ENCODE measurements at regions not wholly inside any gene's neighbourhood (a gene's known extent, or its start where the extent isn't known, plus 50 kb on each side); places are given as distances from the start of the nearest gene placed in this dataset.
A peak's percentile ranks its signal among the peaks of the same experiment; 100 is the strongest.

DNA sequence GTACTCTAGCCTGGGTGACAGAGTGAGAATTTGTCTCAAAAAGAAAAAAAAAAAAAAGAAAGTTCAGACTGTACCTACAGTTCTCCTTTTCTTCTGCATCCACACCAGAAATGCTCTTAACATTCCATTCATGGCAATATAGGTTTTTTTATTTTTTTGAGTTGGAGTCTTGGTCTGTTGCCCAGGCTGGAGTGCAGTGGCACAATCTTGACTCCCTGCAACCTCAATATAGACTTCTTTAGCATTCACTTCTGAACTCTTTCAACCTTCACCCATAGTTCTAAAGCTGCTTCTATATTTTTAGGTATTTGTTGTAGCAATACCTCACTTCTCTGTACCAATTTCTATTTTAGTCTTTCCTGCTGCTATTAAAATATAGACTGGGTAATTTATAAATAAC is 1095.7 kb downstream of the FLRT2 start:
- no peak for DNase-seq

DNA sequence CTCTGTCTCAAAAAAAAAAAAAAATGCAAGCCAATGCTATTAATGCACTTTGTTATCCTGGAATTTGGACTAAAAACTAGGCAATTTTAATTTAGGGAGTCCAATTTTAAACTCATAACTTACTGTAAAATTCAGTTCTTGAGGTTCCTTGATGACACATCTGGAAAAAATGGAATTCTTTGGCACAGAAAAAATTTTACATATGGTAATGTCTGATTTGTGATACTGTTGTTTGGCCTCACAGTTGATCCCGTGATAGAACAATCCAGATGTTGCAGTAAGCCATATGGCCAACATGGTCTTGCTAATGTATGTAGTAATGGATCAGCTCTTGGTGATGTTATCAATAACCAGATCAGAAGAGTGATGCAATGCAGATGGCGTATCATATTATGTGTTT is 1089.8 kb downstream of the FLRT2 start:
- no peak for DNase-seq

DNA sequence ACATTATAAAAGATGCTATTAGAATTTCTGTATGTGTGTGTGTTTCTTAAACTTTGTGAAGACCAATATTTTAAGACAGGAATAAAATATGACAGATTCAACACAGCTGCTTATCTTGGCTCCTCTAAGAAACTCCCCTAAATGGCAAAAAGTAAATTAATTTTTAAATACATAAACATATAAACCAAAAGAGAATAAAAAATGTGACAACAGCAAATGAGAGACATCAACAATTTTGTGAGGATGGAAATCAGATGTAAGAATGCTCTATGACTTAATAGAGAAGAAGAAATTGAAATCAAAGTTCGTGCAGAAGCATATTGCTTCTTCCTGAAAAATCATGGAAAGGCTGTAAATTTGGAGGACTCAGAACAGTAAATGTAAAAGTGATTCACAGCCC is 1083.8 kb downstream of the FLRT2 start:
- peak; percentile 9 for DNase-seq

DNA sequence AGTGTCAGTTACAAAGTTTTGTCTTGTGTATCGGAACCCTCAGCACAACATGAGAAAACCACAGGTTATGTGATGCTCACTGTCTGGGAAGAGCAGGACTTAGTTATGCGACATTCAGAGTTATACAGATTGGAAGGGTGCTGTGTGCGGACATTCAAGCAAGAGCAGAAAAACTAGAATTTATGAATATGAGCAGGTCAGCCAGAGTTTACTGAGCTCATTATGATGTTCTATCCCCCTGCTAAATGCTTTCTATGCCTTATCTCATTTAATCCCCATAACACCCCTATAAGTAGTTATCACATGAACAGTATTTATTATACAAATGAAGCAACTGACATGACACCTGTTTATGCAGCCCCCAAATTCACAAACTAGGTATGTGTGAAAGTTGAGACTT is 1083.2 kb downstream of the FLRT2 start:
- peak; percentile 45 for DNase-seq

DNA sequence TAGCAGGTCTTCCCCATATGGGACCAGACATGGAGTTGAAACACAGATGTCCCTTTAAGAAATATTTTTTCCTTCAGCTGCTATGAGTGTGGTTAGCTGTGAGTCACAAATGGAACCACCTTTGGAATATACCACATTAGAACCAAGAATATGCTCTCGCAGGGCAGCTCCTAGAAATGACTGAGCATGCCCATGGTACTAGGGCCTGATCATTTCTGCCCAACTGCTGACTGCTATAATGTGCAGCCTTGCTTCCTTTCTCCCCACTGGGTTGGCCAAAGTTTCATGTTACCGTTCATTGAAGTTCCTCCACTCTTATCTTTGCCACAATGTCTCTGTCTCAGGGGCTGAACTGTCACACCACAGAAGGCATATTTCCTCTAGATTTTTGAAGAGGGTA is 1074.6 kb downstream of the FLRT2 start:
- no peak for DNase-seq

DNA sequence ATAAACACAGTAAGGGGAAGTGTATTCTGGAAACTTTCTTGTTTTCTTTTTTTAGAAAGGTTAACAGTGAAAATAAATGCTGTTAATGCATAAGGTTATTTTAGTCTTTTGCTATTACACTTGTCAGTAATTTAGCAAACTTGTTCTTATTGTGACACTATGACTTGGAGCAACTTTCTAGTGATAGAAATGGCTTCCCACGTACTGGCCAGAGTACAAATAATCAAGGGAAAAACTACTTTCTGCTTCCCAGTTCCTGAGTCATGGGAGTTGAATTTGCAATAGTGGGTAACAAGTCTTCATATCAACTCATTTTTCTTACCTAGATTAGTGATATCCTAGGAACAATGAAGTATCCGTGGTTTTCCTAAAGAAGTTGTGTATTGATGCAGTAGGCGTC is 1072.3 kb downstream of the FLRT2 start:
- no peak for DNase-seq

DNA sequence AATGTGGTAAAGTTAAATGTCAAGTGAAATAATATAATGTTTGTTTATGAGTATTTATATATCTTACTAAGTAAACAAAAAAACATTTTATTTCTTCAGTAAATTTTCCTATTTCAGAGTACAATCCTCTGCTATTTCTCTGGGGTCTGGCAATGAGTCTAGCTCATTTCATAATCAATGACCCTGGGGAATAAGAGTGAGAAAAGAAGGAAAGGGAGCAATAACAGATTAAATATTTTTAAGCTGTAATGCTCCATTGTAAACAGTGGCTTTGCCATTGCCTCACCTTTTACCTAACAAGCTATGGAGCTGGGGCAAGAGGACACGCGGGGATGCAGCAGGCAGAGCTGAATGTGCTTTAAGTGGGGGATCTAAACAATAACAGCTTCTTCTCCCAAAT is 1071.9 kb downstream of the FLRT2 start:
- no peak for DNase-seq

DNA sequence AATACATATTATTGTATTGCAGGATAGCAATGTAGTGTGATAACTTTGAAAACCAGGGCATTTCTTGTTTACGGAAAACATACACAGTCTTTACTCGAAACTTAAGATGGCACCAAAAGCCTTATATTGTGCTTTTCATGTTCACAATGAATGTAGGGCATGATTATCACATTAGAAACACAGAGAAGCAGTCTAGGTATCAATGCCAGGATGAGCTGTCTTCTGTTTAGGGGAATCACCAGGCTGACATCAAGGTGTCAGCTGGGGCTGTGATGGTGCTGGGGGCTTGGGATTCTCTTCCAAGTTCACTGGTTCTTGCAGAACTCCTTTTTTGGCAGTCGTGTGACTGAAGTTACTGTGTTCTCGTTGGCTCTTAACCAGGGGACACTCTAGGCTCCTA is 1067.3 kb downstream of the FLRT2 start:
- no peak for DNase-seq

DNA sequence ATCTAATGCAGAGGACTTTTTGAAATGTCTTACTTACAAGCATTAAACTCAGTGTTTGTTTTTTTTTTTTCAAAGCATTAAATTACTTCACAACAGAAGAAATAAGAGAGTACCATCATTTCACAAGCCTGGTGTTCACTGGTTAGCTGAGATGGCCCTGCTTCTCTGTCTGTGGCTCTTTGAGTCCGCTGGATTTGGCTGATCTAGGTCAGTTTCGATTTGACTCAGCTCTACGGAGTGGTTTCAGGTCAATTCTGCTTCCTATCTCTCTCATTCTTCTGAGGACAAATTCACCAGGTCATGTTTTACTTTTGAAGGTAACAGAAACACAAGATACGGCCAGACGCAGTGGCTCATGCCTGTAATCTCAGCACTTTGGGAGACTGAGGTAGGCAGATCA is 1066.1 kb downstream of the FLRT2 start:
- no peak for DNase-seq

DNA sequence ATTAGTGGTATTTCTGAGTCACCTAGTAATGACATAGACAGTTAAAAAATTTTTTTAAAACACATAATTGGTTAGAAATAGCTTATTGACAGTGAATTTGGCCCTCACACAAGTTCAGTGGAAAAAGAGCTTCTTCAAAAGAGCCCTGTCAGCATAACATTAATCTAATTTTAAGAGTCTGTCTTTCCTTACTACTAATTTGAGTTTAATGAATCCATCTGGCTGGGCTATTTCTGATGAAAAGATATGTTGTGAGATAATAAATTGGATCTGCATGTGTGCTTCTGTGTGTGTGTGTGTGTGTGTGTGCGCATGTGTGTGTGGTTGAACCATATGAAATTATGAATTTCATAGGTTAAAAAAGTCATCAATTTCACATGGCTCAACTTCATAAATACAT is 1045.2 kb downstream of the FLRT2 start:
- peak; percentile 4 for DNase-seq

DNA sequence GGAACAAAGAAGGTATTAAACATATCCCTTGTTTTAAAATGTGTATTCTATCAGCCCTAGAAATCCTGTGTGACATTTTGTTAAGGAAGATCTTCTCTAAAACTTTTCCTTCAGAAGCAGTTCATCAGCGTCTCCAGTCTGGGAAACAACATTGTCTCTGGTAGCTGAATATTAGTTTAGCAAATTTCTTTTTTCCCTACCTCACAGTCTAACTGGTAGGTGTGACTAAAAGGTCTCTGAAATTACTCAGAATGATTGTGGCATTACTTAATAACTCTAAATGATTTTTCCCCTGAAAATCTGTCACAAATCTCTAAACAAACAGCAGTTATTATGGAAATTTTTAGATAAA is 1044.8 kb downstream of the FLRT2 start:
- no peak for DNase-seq

DNA sequence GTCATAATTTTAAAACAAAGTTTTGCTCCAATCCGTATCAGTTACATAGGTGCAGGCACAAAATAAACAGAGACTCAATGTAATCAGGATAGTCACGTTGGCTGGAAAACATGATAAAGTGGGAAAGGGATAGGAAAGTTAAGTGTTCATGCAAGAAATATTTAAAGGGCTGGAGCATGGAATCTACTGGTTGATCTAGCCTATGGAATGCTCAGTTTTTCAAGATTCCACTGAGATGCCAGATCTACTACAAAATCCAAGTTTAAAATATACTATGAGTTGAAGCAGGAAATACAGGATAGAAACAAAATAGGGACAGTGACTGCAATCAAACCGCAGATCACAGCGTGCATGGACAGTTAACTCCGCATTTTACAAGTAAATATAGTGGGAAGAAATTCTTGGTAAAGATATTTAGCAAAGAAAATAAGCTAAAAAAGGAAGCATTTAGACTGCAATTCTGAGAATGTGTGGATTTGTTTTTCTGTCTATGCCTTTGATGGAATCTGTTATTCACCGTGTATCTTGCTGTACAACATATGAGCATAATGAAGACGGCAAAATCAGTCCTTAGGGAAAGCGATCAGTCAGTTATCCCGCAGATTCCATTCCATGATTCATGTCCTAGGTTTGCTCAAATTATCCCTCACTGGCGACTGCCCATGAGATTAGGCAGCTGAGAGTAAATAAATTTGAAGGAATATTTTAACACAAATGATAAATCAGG is 1044.3 kb downstream of the FLRT2 start:
- DNase-seq: no peak

DNA sequence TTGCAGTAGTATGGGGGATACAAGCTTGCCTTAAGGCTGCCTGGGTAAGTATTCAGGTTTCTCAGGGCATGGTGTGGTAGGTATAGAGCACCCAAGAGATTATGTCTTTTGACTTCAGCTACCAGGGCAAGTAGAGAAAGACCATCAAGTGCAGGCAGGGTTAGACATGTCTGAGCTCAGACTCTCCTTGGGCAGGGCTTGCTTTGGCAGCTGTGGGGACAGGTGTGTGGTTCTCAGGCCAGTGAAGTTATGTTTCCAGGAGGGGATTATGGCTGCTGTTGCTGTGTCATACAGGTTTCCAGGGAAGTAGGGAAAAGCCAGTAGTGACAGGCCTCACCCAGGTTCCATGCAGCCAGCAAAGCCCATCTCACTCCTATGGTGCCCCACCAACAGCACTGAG is 1040.4 kb downstream of the FLRT2 start:
- DNase-seq: no peak

DNA sequence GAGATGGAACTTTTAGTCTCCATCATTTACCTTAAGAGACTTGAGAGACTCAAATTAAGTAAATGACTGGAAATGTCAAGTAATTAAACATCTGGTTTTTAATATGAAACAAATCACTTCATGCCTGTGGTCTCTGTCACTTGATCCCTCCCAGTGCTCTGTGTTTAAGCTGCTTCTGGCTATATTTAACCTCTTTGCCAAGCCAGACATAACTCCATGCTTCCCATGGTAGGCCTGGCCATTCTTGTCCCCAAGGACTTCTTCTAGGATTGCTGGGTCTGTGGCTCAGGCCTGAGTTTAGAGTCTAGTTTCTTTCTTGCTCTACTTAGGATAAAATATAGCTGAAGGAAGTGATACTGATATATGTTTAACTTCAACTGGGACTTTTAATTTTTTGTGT is 1013.6 kb downstream of the FLRT2 start:
- DNase-seq: no peak

DNA sequence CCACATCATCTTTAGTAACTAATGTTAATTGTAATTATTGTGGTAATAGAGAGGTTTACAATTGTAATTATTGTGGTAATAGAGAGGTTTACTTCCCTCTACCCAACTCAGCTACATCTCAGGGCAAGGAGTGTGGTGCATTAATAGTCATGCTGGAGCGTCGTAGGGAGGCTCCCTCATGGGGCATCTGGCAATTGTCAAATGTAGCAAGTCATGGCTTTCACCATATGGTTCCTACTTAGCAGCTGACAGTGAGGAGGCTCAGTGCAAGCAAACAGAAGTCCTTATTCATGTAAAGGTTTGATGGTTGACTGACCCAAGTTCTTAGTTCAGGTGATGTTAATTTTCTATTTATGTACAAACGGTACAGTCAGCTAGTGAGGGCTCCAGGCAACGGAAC is 1012.0 kb downstream of the FLRT2 start:
- DNase-seq: no peak

DNA sequence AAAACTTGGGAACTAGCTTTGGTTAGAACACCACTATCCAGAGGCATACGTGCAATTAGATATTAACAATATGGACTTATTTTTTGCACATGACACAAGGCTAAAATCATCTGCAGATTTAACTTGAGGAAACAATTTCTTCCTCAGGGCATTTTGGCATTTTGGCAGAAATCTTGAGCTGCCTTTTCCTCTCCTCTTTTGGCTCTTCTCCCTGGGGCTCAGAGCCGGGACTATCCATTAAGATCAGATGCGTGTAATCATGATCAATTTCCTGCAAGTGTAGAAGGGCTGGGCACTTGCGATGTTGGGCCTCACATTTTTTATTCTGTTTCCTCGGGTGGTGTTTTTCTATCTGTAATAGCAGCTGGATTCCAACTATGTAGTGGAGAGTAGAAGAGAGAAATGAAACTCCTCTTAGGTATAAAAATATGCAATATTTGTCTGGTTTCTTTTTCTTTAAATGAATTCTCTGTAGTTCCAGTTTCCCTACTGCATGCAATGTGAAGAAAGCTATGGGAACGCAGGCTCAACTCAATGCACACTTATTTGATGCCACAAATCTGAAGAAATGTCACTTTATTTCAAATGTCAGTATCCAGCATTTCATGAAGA is 1010.8 kb downstream of the FLRT2 start:
- no peak for DNase-seq

DNA sequence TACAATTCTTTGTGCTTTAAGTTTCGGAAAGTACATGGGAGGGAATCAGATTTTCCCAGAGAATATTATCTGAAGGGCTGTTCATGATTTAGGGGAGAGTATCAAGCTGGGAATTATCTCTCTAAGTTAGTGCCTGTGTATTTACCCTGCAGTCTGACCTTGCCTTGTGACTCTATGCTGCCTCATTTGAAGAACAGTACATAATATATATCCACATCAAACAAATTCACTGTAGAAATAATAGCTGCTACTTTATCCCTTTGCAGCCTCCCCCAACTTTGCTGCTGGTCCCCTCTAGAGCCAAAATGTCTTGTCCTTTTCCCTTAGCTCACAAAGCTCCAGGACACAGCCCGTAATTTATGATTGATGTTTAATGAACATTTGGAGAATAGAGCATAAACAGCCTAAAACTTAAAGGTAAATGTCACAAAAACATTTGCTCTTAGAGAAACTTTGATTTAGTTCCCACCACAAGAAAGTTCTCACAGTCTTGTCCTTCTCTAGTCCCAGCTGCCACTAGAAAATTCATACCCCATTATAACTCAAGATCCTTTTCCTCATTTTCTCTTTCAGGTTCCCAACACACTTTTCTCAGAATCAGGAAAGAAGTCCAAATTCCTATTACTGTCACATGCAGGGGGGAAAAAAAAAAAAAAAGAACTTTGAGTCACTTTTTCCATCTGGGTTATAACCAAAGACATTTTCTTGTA is 1009.6 kb downstream of the FLRT2 start:
- DNase-seq: no peak

DNA sequence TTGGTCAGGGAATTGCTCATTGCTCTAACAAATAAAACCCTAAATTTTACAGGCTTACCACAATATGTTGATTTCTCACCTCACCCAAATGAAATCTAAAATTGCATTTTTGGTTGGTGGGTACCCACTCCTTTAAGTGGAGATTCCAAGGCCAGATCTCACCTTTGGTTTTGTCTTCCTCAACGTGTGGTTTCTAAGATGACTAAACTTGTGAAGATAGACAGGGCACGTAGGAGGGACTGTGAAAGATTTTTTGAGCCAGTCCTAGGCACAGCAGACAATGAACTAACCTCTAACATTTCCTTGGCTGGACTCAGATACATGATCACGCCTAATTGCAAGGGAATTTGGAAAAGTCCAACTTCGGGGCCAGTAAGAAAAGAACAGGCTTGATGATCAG is 1003.9 kb downstream of the FLRT2 start:
- DNase-seq: no peak

DNA sequence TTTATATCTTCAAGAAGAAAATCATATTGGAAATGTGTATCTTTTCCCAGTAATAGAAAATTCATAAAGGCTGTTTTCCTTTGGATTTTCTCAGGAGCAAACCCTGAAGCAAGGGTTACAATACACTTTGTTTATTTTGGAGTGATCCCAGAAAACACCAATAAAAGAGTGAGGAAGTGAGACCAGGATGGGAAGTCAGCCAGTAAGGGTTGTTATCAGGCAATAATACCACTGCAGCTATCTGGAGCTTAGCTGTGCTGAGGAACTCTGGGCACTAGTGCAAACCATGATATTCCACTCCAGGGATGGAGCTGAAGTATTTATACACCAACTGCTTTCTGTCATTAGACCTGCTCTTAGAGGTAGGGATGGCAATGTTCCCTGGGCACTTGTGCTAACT is 1002.3 kb downstream of the FLRT2 start:
- DNase-seq: no peak

DNA sequence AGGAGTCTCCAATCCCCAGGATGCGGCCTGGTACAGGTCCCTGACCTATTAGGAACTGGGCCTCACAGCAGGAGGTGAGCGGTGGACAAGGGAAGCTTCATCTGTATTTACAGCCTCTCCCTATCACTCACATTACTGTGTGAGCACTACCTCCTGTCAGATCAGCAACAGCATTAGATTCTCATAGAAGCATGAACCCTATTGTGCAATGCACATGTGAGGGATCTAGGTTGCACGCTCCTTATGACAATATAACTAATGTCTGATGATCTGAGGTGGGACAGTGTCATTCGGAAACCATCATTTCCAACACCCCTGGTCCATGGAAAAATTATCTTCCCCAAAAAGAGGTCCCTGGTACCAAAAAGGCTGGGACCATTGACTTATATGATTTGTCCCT is 1000.5 kb downstream of the FLRT2 start:
- no peak for DNase-seq

DNA sequence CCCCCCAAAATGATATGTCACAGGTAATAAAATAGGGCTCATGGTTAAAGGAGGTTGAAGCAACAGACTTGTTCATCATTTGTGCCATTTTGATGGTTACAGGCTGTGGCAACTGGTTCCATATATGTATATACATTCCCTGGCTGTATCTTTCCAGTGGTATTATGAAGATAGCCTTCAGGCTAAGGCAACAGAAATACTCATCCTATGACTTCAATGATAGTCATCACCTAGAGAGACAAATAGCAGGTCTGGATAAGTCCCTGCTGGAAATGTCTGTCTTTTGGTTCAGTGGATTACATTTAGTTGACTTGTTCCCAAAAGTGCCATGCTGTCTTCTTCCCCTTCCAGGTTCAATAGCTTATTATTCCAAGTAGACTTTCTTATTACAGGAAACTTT is 997.4 kb downstream of the FLRT2 start:
- no peak for DNase-seq

DNA sequence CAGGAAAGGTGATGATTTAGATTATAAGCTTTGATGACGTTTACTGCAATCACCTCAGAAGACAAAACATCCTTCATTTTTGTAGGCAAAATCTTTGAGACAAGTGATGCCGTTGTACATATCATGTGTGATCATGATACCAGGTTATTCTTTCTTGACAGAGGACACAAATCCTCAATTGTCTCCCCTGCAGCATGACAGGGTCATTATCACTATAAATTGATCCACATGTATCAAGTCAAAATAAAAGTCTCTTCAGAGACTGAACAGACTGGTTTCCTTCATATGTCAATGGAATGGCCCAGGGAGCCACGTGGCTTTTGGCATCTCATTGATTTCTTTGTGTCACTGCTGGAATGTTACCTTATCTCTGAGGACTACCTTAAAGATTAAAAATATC is 995.7 kb downstream of the FLRT2 start:
- DNase-seq: no peak

DNA sequence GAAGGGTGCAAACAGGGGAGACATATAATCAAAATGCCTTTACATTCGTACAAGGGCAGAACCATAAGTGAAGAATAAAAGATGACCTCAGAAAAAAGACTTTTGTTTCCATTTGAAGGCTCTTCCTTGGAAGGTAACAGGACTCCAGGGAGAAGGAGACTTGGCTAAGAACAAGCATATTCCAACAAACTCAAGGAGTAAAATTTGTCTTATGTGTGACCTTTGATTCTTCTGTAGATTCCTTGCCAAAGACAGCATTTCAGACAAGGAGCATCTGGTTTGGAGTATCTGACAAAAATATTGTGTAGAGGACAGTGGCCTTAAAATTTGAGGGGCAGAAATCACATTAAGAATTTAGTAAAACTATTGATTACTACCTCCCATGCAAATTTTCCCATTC is 991.9 kb downstream of the FLRT2 start:
- peak; percentile 25 for DNase-seq
